Neural crest cell (in vitro differentiated cells): ENCODE measurements at regions not wholly inside any gene's neighbourhood (a gene's known extent, or its start where the extent isn't known, plus 50 kb on each side); places are given as distances from the start of the nearest gene placed in this dataset.

Experiments used
- DNase-seq: peaks from one replicate; pipeline ENCODE4 v3.0.0; 2021; ENCODE audit warnings: low read depth, mixed read lengths, low spot score
- H3K27ac Mint-ChIP-seq: one replicate; pipeline ENCODE4 v1.8.0; 2021; ENCODE audit warnings: mild to moderate bottlenecking, mixed read lengths; ENCODE audit not compliant: unreplicated experiment
- H3K27me3 Mint-ChIP-seq: 2 replicates; pipeline ENCODE4 v1.8.0; 2021; ENCODE audit warnings: low read depth, mild to moderate bottlenecking, mixed read lengths
- H3K36me3 Mint-ChIP-seq: 2 replicates; pipeline ENCODE4 v1.8.0; 2021; ENCODE audit warnings: low read depth, mild to moderate bottlenecking, mixed read lengths
- H3K4me1 Mint-ChIP-seq: 2 replicates; pipeline ENCODE4 v1.8.0; 2021; ENCODE audit warnings: mixed read lengths
- H3K4me3 Mint-ChIP-seq: one replicate; pipeline ENCODE4 v1.8.0; 2021; ENCODE audit warnings: mild to moderate bottlenecking, mixed read lengths
- H3K9me3 Mint-ChIP-seq: 2 replicates; pipeline ENCODE4 v1.8.0; 2021; ENCODE audit warnings: mixed read lengths
- CTCF ChIP-seq: fragments of 200-600 bp; sonication (generic); conservative IDR thresholded peaks from 2 replicates; pipeline ENCODE4 v1.5.0; 2021; ENCODE audit warnings: antibody characterized with exemption, mild to moderate bottlenecking

- Mint-ChIP-seq H3K27me3 (no peaks in the 10 kb centered on the region), H3K9me3 (peaks cover 14% of the 10 kb centered on the region), H3K4me1 (peaks cover 31% of the 10 kb centered on the region), H3K4me3 (no peak overlapping the region), H3K36me3 (peaks cover 9% of the 10 kb centered on the region), H3K27ac (no peak overlapping the region)
- TF ChIP-seq CTCF: no peak
- DNase-seq: no peak
Measured at GRCh38 chr11:15568440-15568839, 453.7 kb downstream of the INSC start.

GRCh38 chr11:15569305-15570025, 454.7 kb downstream of the INSC start:
- Mint-ChIP-seq H3K36me3 (peaks cover 4% of the 10 kb centered on the region), H3K27me3 (no peaks in the 10 kb centered on the region), H3K27ac (no peak overlapping the region), H3K4me3 (no peak overlapping the region), H3K9me3 (peaks cover 10% of the 10 kb centered on the region), H3K4me1 (peaks cover 24% of the 10 kb centered on the region)
- TF ChIP-seq CTCF: no peak
- no peak for DNase-seq

- DNase-seq: no peak
- H3K4me1 Mint-ChIP-seq: no peaks in the 10 kb centered on the region
- H3K27me3 Mint-ChIP-seq: no peaks in the 10 kb centered on the region
- H3K4me3 Mint-ChIP-seq: no peak overlapping the region
- H3K27ac Mint-ChIP-seq: no peak overlapping the region
- no peaks in the 10 kb centered on the region for H3K36me3 Mint-ChIP-seq
- no peak for TF ChIP-seq CTCF
- H3K9me3 Mint-ChIP-seq: no peaks in the 10 kb centered on the region
Measured at GRCh38 chr11:15575409-15575808, 460.7 kb downstream of the INSC start.

GRCh38 chr11:15576769-15577168, 462.0 kb downstream of the INSC start:
- no peaks in the 10 kb centered on the region for H3K36me3 Mint-ChIP-seq
- H3K27ac Mint-ChIP-seq: no peak overlapping the region
- H3K9me3 Mint-ChIP-seq: no peaks in the 10 kb centered on the region
- no peaks in the 10 kb centered on the region for H3K27me3 Mint-ChIP-seq
- DNase-seq: no peak
- no peak for TF ChIP-seq CTCF
- no peak overlapping the region for H3K4me3 Mint-ChIP-seq
- H3K4me1 Mint-ChIP-seq: no peaks in the 10 kb centered on the region

- H3K27me3 Mint-ChIP-seq: no peaks in the 10 kb centered on the region
- TF ChIP-seq CTCF: no peak
Measured at GRCh38 chr11:15577519-15577918, 462.8 kb downstream of the INSC start.

More at GRCh38 chr11:15577519-15577918, 462.8 kb downstream of the INSC start:
- Mint-ChIP-seq H3K4me1 (no peaks in the 10 kb centered on the region), H3K4me3 (no peak overlapping the region), H3K9me3 (no peaks in the 10 kb centered on the region), H3K36me3 (no peaks in the 10 kb centered on the region), H3K27ac (no peak overlapping the region)
- no peak for DNase-seq
